ENCODE measurements at regions not wholly inside any gene's neighbourhood (a gene's known extent, or its start where the extent isn't known, plus 50 kb on each side); places are given as distances from the start of the nearest gene placed in this dataset.

DNA sequence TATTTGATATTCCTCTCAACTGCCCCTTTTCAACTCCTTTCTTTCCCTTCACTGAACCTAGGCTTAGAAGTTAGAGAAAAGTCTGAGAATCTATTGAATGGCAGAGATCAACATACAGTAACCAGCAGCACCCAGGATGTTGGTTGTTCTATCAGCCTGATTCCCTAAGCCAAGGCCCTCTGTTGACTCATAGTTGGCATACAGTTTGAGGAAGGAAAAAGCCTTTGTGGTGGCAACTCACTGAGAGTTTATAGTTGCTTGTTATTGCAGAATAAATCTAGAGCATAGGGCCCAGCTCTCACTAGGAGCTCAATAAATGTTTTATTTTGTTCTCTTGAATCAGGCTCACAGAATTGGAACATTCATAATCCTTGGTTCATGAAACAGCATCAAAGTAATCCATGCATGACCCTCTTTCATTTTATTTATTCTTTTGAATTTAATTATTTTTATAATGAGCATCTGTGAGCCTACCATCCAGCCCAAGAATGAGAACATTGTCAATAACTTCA is 119.1 kb upstream of the ADGRF1 start:
- TF ChIP-seq, protein P1, sequence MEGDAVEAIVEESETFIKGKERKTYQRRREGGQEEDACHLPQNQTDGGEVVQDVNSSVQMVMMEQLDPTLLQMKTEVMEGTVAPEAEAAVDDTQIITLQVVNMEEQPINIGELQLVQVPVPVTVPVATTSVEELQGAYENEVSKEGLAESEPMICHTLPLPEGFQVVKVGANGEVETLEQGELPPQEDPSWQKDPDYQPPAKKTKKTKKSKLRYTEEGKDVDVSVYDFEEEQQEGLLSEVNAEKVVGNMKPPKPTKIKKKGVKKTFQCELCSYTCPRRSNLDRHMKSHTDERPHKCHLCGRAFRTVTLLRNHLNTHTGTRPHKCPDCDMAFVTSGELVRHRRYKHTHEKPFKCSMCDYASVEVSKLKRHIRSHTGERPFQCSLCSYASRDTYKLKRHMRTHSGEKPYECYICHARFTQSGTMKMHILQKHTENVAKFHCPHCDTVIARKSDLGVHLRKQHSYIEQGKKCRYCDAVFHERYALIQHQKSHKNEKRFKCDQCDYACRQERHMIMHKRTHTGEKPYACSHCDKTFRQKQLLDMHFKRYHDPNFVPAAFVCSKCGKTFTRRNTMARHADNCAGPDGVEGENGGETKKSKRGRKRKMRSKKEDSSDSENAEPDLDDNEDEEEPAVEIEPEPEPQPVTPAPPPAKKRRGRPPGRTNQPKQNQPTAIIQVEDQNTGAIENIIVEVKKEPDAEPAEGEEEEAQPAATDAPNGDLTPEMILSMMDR (IDR thresholded peaks at IDR 0.05): no peak
- TF ChIP-seq POLR2A (IDR thresholded peaks at IDR 0.05): no peak
